ENCODE measurements at regions not wholly inside any gene's neighbourhood (a gene's known extent, or its start where the extent isn't known, plus 50 kb on each side); places are given as distances from the start of the nearest gene placed in this dataset.

DNA sequence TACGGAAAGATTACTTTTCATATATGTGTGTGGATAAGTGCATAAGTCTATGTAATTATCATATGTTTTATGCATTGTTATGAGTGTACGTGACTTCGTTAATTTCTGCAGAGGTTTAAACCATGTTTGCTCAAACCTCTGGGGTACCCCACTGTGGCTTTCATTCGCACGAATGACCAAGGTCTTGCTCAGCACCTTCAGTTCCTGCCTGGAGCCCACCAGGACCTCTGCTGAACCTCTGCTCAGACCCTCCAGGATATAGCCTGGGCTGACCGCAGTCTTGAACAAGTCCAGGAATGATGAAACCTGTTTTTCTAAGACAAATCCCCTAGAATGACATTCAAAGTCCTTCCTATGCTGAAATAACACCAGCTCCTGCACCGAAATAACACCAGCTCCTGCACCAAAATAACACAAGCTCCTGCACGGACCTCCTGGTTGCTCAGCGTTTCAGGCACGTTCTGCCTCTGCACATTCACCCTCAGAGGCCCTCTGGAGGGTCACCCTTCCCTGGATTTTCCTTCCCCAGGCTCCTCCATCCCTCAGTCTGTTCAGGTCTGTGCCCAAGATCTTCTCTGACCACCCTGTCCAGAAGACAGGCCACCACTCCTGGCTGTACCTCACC is 99.7 kb upstream of the BOD1 start (continued):
- TF ChIP-seq, protein P1, sequence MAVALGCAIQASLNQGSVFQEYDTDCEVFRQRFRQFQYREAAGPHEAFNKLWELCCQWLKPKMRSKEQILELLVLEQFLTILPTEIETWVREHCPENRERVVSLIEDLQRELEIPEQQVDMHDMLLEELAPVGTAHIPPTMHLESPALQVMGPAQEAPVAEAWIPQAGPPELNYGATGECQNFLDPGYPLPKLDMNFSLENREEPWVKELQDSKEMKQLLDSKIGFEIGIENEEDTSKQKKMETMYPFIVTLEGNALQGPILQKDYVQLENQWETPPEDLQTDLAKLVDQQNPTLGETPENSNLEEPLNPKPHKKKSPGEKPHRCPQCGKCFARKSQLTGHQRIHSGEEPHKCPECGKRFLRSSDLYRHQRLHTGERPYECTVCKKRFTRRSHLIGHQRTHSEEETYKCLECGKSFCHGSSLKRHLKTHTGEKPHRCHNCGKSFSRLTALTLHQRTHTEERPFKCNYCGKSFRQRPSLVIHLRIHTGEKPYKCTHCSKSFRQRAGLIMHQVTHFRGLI (tag by site-specific recombination; IDR thresholded peaks at IDR 0.05): no peak

GRCh38 chr5:173717959-173718358 is 101.5 kb upstream of the BOD1 start:
- Histone ChIP-seq H3K4me3 (ENCODE audit: low read depth, low read length) (no peak overlapping the region), H3K9me3 (ENCODE audit: control insufficient read depth, insufficient read depth, low read depth, low read length) (no peaks in the 10 kb centered on the region), H3K4me1 (ENCODE audit: control insufficient read depth, insufficient read depth, low read length) (no peaks in the 10 kb centered on the region), H3K27ac (ENCODE audit: extremely low read depth, low read depth, low read length) (no peak overlapping the region), H3K36me3 (ENCODE audit: control insufficient read depth in 2 of 2, insufficient read depth in 1 of 2, low read length in 2 of 2) (no peaks in the 10 kb centered on the region)
- TF ChIP-seq KLF7 (tag by site-specific recombination; IDR thresholded peaks at IDR 0.05; ENCODE audit: borderline replicate concordance) (no peak), REST (tag by site-specific recombination; IDR thresholded peaks at IDR 0.05) (no peak), ZIC2 (tag by site-specific recombination; IDR thresholded peaks at IDR 0.05) (0 out of 2 replicates have a peak, but pooled peaks have one; percentile 38)
- POLR2A ChIA-PET: no interaction called here
- CTCF ChIA-PET: interaction anchor here (0.6 kb wide), 1 partner anchor 16 kb away, joined by 3 read pairs; no protein-coding TSS in a partner anchor

DNA sequence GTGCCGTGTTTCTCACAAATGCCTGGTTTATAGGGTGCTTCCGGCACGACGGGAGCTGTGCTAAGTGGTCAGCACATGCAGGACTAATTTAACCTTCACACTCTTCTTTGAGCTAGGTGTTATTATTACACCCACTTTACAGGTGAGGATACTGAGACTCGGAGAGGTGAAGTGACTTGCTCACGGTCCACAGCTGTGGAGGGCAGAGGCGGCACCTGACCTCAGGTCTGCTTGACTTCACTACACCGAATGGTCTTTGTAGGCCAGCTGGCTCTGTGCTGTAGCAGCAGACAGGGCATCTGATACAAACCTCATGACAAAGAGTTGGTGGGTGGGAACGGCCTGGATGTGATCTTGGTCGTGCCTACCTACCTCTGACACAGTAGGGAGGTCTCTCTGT is 102.0 kb upstream of the BOD1 start:
- H3K4me1 ChIP-seq (ENCODE audit: control insufficient read depth, insufficient read depth, low read length): no peaks in the 10 kb centered on the region
- no peaks in the 10 kb centered on the region for H3K9me3 ChIP-seq (ENCODE audit: control insufficient read depth, insufficient read depth, low read depth, low read length)
- CTCF ChIA-PET: no interaction called here
- no peak for TF ChIP-seq ZNF19 (tag by site-specific recombination; IDR thresholded peaks at IDR 0.05; ENCODE audit: low read depth)
- no peak for TF ChIP-seq SP7 (tag by site-specific recombination; IDR thresholded peaks at IDR 0.05)
- TF ChIP-seq, protein P2, sequence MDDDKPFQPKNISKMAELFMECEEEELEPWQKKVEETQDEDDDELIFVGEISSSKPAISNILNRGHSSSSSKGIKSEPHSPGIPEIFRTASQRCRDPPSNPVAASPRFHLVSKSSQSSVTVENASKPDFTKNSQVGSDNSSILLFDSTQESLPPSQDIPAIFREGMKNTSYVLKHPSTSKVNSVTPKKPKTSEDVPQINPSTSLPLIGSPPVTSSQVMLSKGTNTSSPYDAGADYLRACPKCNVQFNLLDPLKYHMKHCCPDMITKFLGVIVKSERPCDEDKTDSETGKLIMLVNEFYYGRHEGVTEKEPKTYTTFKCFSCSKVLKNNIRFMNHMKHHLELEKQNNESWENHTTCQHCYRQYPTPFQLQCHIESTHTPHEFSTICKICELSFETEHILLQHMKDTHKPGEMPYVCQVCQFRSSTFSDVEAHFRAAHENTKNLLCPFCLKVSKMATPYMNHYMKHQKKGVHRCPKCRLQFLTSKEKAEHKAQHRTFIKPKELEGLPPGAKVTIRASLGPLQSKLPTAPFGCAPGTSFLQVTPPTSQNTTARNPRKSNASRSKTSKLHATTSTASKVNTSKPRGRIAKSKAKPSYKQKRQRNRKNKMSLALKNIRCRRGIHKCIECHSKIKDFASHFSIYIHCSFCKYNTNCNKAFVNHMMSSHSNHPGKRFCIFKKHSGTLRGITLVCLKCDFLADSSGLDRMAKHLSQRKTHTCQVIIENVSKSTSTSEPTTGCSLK (tag by site-specific recombination; IDR thresholded peaks at IDR 0.05): no peak
- TF ChIP-seq ZNF132 (tag by site-specific recombination; IDR thresholded peaks at IDR 0.05; ENCODE audit: borderline replicate concordance): no peak
- TF ChIP-seq ZSCAN30 (tag by site-specific recombination; IDR thresholded peaks at IDR 0.05): no peak
- TF ChIP-seq ZFHX2 (tag by site-specific recombination; conservative IDR thresholded peaks at IDR 0.05): no peak
- TF ChIP-seq MZF1 (tag by site-specific recombination; IDR thresholded peaks at IDR 0.05; ENCODE audit: borderline replicate concordance): no peak
- TF ChIP-seq ZNF555 (tag by site-specific recombination; conservative IDR thresholded peaks at IDR 0.05): no peak
- TF ChIP-seq ZNF488 (tag by site-specific recombination; IDR thresholded peaks at IDR 0.05): no peak
- TF ChIP-seq ZNF707 (tag by site-specific recombination; IDR thresholded peaks at IDR 0.05): no peak
- no peak for TF ChIP-seq ZNF510 (tag by site-specific recombination; IDR thresholded peaks at IDR 0.05; ENCODE audit: insufficient replicate concordance)
- TF ChIP-seq ZNF768 (tag by site-specific recombination; IDR thresholded peaks at IDR 0.05): no peak
- no peak for TF ChIP-seq PATZ1 (tag by site-specific recombination; IDR thresholded peaks at IDR 0.05)
- TF ChIP-seq, protein P3, sequence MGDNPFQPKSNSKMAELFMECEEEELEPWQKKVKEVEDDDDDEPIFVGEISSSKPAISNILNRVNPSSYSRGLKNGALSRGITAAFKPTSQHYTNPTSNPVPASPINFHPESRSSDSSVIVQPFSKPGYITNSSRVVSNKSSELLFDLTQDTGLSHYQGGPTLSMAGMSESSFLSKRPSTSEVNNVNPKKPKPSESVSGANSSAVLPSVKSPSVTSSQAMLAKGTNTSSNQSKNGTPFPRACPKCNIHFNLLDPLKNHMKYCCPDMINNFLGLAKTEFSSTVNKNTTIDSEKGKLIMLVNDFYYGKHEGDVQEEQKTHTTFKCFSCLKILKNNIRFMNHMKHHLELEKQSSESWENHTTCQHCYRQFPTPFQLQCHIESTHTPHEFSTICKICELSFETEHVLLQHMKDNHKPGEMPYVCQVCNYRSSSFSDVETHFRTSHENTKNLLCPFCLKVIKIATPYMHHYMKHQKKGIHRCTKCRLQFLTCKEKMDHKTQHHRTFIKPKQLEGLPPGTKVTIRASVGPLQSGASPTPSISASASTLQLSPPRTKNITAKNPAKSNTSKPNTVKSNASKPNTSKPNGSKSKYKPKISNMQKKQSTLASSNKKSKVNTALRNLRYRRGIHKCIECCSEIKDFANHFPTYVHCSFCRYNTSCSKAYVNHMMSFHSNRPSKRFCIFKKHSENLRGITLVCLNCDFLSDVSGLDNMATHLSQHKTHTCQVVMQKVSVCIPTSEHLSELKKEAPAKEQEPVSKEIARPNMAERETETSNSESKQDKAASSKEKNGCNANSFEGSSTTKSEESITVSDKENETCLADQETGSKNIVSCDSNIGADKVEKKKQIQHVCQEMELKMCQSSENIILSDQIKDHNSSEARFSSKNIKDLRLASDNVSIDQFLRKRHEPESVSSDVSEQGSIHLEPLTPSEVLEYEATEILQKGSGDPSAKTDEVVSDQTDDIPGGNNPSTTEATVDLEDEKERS (tag by site-specific recombination; IDR thresholded peaks at IDR 0.05): no peak
- H3K36me3 ChIP-seq (ENCODE audit: control insufficient read depth in 2 of 2, insufficient read depth in 1 of 2, low read length in 2 of 2): no peaks in the 10 kb centered on the region
- H3K27ac ChIP-seq (ENCODE audit: extremely low read depth, low read depth, low read length): no peak overlapping the region
- no peak overlapping the region for H3K4me3 ChIP-seq (ENCODE audit: low read depth, low read length)
- POLR2A ChIA-PET: no interaction called here

Data from HEK293 (cell line).